ENCODE measurements at regions not wholly inside any gene's neighbourhood (a gene's known extent, or its start where the extent isn't known, plus 50 kb on each side); places are given as distances from the start of the nearest gene placed in this dataset.

GRCh38 chr2:881204-881918 is 69.3 kb upstream of the SNTG2 start:
- Histone ChIP-seq H3K27ac (no peak overlapping the region), H3K27me3 (peaks cover 59% of the 10 kb centered on the region), H3K9me3 (no peaks in the 10 kb centered on the region), H3K4me3 (no peak overlapping the region), H3K4me1 (peaks cover 0 to 12% (median 10%) of the 10 kb centered on the region in 4 donors), H3K36me3 (no peaks in the 10 kb centered on the region)
- 75 to 100% methylated on average over 1 to 10 of the region's 11 CpGs for WGBS, 2 donors (ENCODE audit: low coverage in 1 of 2)
- in situ Hi-C loops (cut with MboI; ENCODE audit: low pct_ligation_motif_present in 1 of 4, low pct_unique_long_range_greater_than_20kb in 1 of 4, low sequenced_read_pairs in 3 of 4): no loop called here
- TF ChIP-seq CTCF (IDR thresholded peaks at IDR 0.05) (no peak), EP300 (IDR thresholded peaks at IDR 0.05; ENCODE audit: low read depth) (no peak), POLR2A (IDR thresholded peaks at IDR 0.05) (no peak), POLR2AphosphoS5 (IDR thresholded peaks at IDR 0.05) (no peak)
- DNase-seq: no peak
- intact Hi-C loops (cut with DNase I; ENCODE audit: low total_unique reads): no loop called here

GRCh38 chr2:880201-880970 is 70.3 kb upstream of the SNTG2 start:
- in situ Hi-C loops (cut with MboI; ENCODE audit: low pct_ligation_motif_present in 1 of 4, low pct_unique_long_range_greater_than_20kb in 1 of 4, low sequenced_read_pairs in 3 of 4): no loop called here
- Histone ChIP-seq H3K27me3 (peaks cover 51% of the 10 kb centered on the region), H3K4me3 (no peak overlapping the region), H3K27ac (no peak overlapping the region), H3K4me1 (peaks cover 0 to 12% (median 10%) of the 10 kb centered on the region in 4 donors), H3K9me3 (no peaks in the 10 kb centered on the region), H3K36me3 (no peaks in the 10 kb centered on the region)
- no peak for DNase-seq
- intact Hi-C loops (cut with DNase I; ENCODE audit: low total_unique reads): no loop called here
- 90 to 91% methylated on average over 9 to 29 of the region's 29 CpGs for WGBS, 2 donors (ENCODE audit: low coverage in 1 of 2)
- no peak for TF ChIP-seq POLR2AphosphoS5 (IDR thresholded peaks at IDR 0.05)
- no peak for TF ChIP-seq POLR2A (IDR thresholded peaks at IDR 0.05)
- no peak for TF ChIP-seq CTCF (IDR thresholded peaks at IDR 0.05)
- TF ChIP-seq EP300 (IDR thresholded peaks at IDR 0.05; ENCODE audit: low read depth): no peak

GRCh38 chr2:879540-879939 is 71.1 kb upstream of the SNTG2 start:
- Histone ChIP-seq H3K27ac (no peak overlapping the region), H3K4me1 (peaks cover 0 to 11% (median 8%) of the 10 kb centered on the region in 4 donors), H3K4me3 (no peak overlapping the region), H3K27me3 (peaks cover 42% of the 10 kb centered on the region), H3K36me3 (no peaks in the 10 kb centered on the region), H3K9me3 (no peaks in the 10 kb centered on the region)
- no peak for DNase-seq
- in situ Hi-C loops (cut with MboI; ENCODE audit: low pct_ligation_motif_present in 1 of 4, low pct_unique_long_range_greater_than_20kb in 1 of 4, low sequenced_read_pairs in 3 of 4): no loop called here
- WGBS, 2 donors (ENCODE audit: low coverage in 1 of 2): 91 to 93% methylated on average over 6 to 16 of the region's 16 CpGs
- TF ChIP-seq CTCF (IDR thresholded peaks at IDR 0.05) (no peak), POLR2A (IDR thresholded peaks at IDR 0.05) (no peak), POLR2AphosphoS5 (IDR thresholded peaks at IDR 0.05) (no peak), EP300 (IDR thresholded peaks at IDR 0.05; ENCODE audit: low read depth) (no peak)
- intact Hi-C loops (cut with DNase I; ENCODE audit: low total_unique reads): no loop called here

- intact Hi-C loops (cut with DNase I; ENCODE audit: low total_unique reads) (no loop called here), in situ Hi-C loops (cut with MboI; ENCODE audit: low pct_ligation_motif_present in 1 of 4, low pct_unique_long_range_greater_than_20kb in 1 of 4, low sequenced_read_pairs in 3 of 4) (no loop called here)
- H3K9me3 ChIP-seq: no peaks in the 10 kb centered on the region
- H3K36me3 ChIP-seq: no peaks in the 10 kb centered on the region
- 87 to 94% methylated on average over 5 to 11 of the region's 11 CpGs for WGBS, 2 donors (ENCODE audit: low coverage in 1 of 2)
- no peak overlapping the region for H3K4me3 ChIP-seq
- no peak for DNase-seq
- no peak overlapping the region for H3K27ac ChIP-seq
- TF ChIP-seq CTCF (IDR thresholded peaks at IDR 0.05) (no peak), POLR2AphosphoS5 (IDR thresholded peaks at IDR 0.05) (no peak), POLR2A (IDR thresholded peaks at IDR 0.05) (no peak), EP300 (IDR thresholded peaks at IDR 0.05; ENCODE audit: low read depth) (no peak)
- no peaks in the 10 kb centered on the region for H3K4me1 ChIP-seq
- peaks cover 31% of the 10 kb centered on the region for H3K27me3 ChIP-seq
These were observed 72.3 kb upstream of the SNTG2 start for GRCh38 chr2:878245-878930.
